B cell (primary cell): ENCODE measurements at regions not wholly inside any gene's neighbourhood (a gene's known extent, or its start where the extent isn't known, plus 50 kb on each side); places are given as distances from the start of the nearest gene placed in this dataset.

Source experiments
- CTCF ChIP-seq: fragments of 200-600 bp; IDR thresholded peaks from one replicate; pipeline ENCODE4 v1.8.0; 2022; ENCODE audit warnings: antibody characterized with exemption, mild to moderate bottlenecking
- EZH2 ChIP-seq: IDR thresholded peaks from 2 replicates; pipeline ENCODE4 v1.6.1; 2012; ENCODE audit warnings: borderline replicate concordance, low read depth, mild to moderate bottlenecking, moderate library complexity, low read length; ENCODE audit not compliant: insufficient read depth, poor library complexity, severe bottlenecking

- TF ChIP-seq CTCF (no peak), EZH2 (no peak)
Measured at GRCh38 chr3:24573576-24573975, 78.9 kb upstream of the THRB start.
